KMS-11 (cell line): ENCODE measurements at regions not wholly inside any gene's neighbourhood (a gene's known extent, or its start where the extent isn't known, plus 50 kb on each side); places are given as distances from the start of the nearest gene placed in this dataset.

Experiments used
- H2AFZ ChIP-seq: fragments of 200-600 bp; sonication (generic); 2 replicates; pipeline ENCODE4 v1.6.1; 2016; ENCODE audit warnings: antibody characterized with exemption, mixed run types, low read depth
- H3K27ac ChIP-seq: fragments of 200-600 bp; sonication (generic); 2 replicates; pipeline ENCODE4 v1.6.1; 2016; ENCODE audit warnings: mild to moderate bottlenecking, mixed run types
- H3K27me3 ChIP-seq: fragments of 200-600 bp; sonication (generic); 2 replicates; pipeline ENCODE4 v1.6.1; 2017; ENCODE audit warnings: mild to moderate bottlenecking, low read depth, mixed run types, moderate library complexity; ENCODE audit not compliant: insufficient read depth
- H3K36me3 ChIP-seq: fragments of 200-600 bp; sonication (generic); 2 replicates; pipeline ENCODE4 v1.6.1; 2017; ENCODE audit warnings: mild to moderate bottlenecking, mixed run types; ENCODE audit not compliant: insufficient read depth
- H3K4me1 ChIP-seq: fragments of 200-600 bp; sonication (generic); 2 replicates; pipeline ENCODE4 v1.6.1; 2016; ENCODE audit warnings: mild to moderate bottlenecking, low read depth, mixed run types; ENCODE audit not compliant: poor library complexity, severe bottlenecking
- H3K4me2 ChIP-seq: fragments of 200-600 bp; sonication (generic); 2 replicates; pipeline ENCODE4 v1.7.0; 2016; ENCODE audit warnings: mild to moderate bottlenecking, mixed run types
- H3K4me3 ChIP-seq: fragments of 200-600 bp; sonication (generic); IDR thresholded peaks from 2 replicates; pipeline ENCODE4 v1.6.1; 2017; ENCODE audit warnings: low read depth, low read length, mixed read lengths; ENCODE audit not compliant: insufficient read depth
- H3K79me2 ChIP-seq: fragments of 200-600 bp; sonication (generic); 2 replicates; pipeline ENCODE4 v1.6.1; 2016; ENCODE audit warnings: low read depth, mixed run types; ENCODE audit not compliant: insufficient read depth
- H3K9ac ChIP-seq: fragments of 200-600 bp; sonication (generic); 2 replicates; pipeline ENCODE4 v1.6.1; 2016; ENCODE audit warnings: mild to moderate bottlenecking, mixed run types
- H4K20me1 ChIP-seq: fragments of 200-600 bp; sonication (generic); 2 replicates; pipeline ENCODE4 v1.6.1; 2016; ENCODE audit warnings: mild to moderate bottlenecking, mixed run types; ENCODE audit not compliant: insufficient read depth
- CTCF ChIP-seq: fragments of 200-600 bp; sonication (generic); conservative IDR thresholded peaks from 2 replicates; pipeline ENCODE4 v1.6.1; 2017; ENCODE audit warnings: low read depth, mild to moderate bottlenecking, antibody characterized with exemption, low read length, moderate library complexity, mixed read lengths

DNA sequence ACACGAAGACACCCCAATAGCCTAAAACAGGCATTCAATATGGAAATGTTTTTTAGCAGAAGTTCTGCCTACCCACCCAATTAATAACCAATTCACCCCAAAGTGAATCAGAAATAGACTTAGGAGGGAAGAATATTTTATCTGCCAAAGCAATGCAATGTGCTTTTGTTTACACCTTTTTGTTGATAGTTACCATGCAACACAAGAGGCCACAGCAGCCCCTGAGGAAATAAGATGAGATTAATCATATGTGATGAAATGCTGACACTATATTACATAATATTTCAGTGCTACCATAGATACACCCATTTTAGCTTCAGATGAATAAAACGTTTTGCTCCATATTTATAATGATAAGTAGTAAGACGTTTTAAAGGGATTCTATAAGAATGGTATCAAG is 60.9 kb upstream of the RGS2 start:
- H3K36me3 ChIP-seq, result no peaks in the 10 kb centered on the region
- no peak overlapping the region for H3K4me3 ChIP-seq
- no peaks in the 10 kb centered on the region for H3K79me2 ChIP-seq
- TF ChIP-seq CTCF, result no peak
- no peak overlapping the region for H3K4me2 ChIP-seq
- no peak overlapping the region for H3K27ac ChIP-seq
- no peaks in the 10 kb centered on the region for H3K27me3 ChIP-seq
- H4K20me1 ChIP-seq, result no peaks in the 10 kb centered on the region
- no peak overlapping the region for H2AFZ ChIP-seq
- no peak overlapping the region for H3K9ac ChIP-seq
- peaks cover 7% of the 10 kb centered on the region for H3K4me1 ChIP-seq

- no peak overlapping the region for H3K4me2 ChIP-seq
- H3K27me3 ChIP-seq, result no peaks in the 10 kb centered on the region
- H3K4me1 ChIP-seq, result no peaks in the 10 kb centered on the region
- no peak overlapping the region for H3K9ac ChIP-seq
- no peak for TF ChIP-seq CTCF
- H3K36me3 ChIP-seq, result no peaks in the 10 kb centered on the region
- no peaks in the 10 kb centered on the region for H3K79me2 ChIP-seq
- no peak overlapping the region for H2AFZ ChIP-seq
- H4K20me1 ChIP-seq, result no peaks in the 10 kb centered on the region
- no peak overlapping the region for H3K4me3 ChIP-seq
- H3K27ac ChIP-seq, result no peak overlapping the region
These were observed 59.5 kb upstream of the RGS2 start for GRCh38 chr1:192749349-192749748.

DNA sequence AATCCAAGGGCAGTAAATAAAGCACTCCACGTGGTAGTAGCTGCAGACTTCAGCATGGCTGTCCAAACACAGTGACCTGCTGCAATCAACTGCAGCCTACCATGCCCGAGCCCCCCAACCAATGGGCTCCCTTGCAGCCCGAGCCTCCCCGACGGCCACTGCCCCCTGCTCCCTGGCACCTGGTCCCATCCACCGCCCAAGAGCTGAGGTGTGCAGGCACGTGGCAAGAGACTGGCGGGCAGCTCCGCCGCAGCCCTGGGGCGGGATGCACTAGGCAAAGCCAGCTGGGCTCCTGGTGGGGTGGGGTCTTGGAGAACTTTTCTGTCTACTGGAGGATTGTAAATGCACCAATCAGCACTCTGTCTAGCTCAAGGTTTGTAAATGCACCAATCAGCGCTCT is 57.6 kb upstream of the RGS2 start:
- Histone ChIP-seq H3K27ac (no peak overlapping the region), H3K4me3 (no peak overlapping the region), H3K79me2 (no peaks in the 10 kb centered on the region), H3K9ac (no peak overlapping the region), H3K4me1 (no peaks in the 10 kb centered on the region), H3K4me2 (no peak overlapping the region), H4K20me1 (no peaks in the 10 kb centered on the region), H3K36me3 (no peaks in the 10 kb centered on the region), H3K27me3 (no peaks in the 10 kb centered on the region), H2AFZ (no peak overlapping the region)
- TF ChIP-seq CTCF, result no peak

GRCh38 chr1:192756314-192756713 is 52.5 kb upstream of the RGS2 start:
- no peaks in the 10 kb centered on the region for H3K27me3 ChIP-seq
- H3K4me3 ChIP-seq, result no peak overlapping the region
- no peaks in the 10 kb centered on the region for H4K20me1 ChIP-seq
- no peak overlapping the region for H3K4me2 ChIP-seq
- H3K79me2 ChIP-seq, result no peaks in the 10 kb centered on the region
- TF ChIP-seq CTCF, result no peak
- no peak overlapping the region for H3K9ac ChIP-seq
- H2AFZ ChIP-seq, result no peak overlapping the region
- H3K27ac ChIP-seq, result no peak overlapping the region
- H3K36me3 ChIP-seq, result no peaks in the 10 kb centered on the region
- H3K4me1 ChIP-seq, result no peaks in the 10 kb centered on the region

GRCh38 chr1:192756847-192757246 is 52.0 kb upstream of the RGS2 start:
- Histone ChIP-seq H3K79me2 (no peaks in the 10 kb centered on the region), H3K4me2 (no peak overlapping the region), H3K4me3 (no peak overlapping the region), H4K20me1 (no peaks in the 10 kb centered on the region), H2AFZ (no peak overlapping the region), H3K27me3 (no peaks in the 10 kb centered on the region), H3K27ac (no peak overlapping the region), H3K36me3 (no peaks in the 10 kb centered on the region), H3K4me1 (no peaks in the 10 kb centered on the region), H3K9ac (no peak overlapping the region)
- TF ChIP-seq CTCF, result no peak
